NCI-H774 (cell line): ENCODE measurements at regions not wholly inside any gene's neighbourhood (a gene's known extent, or its start where the extent isn't known, plus 50 kb on each side); places are given as distances from the start of the nearest gene placed in this dataset.

Experiments
- DNase-seq: peaks from one replicate; lab custom pipeline; 2025; lab: John Stamatoyannopoulos, UW

GRCh38 chr13:73210218-73210883 lies 151.5 kb downstream of the KLF5 start:
- DNase-seq = no peak

- DNase-seq = no peak
Measured at GRCh38 chr13:73204952-73205351, 146.1 kb downstream of the KLF5 start.

GRCh38 chr13:73201626-73202025 lies 142.8 kb downstream of the KLF5 start:
- no peak for DNase-seq

- no peak for DNase-seq
Measured at GRCh38 chr13:73198991-73199411, 140.2 kb downstream of the KLF5 start.

GRCh38 chr13:73195091-73195490 lies 136.3 kb downstream of the KLF5 start:
- DNase-seq = no peak

GRCh38 chr13:73194310-73194709 lies 135.5 kb downstream of the KLF5 start:
- no peak for DNase-seq

- no peak for DNase-seq
Measured at GRCh38 chr13:73193554-73193953, 134.7 kb downstream of the KLF5 start.

- DNase-seq = no peak
Measured at GRCh38 chr13:73190477-73190876, 131.7 kb downstream of the KLF5 start.

- no peak for DNase-seq
Measured at GRCh38 chr13:73189776-73190175, 131.0 kb downstream of the KLF5 start.

- no peak for DNase-seq
Measured at GRCh38 chr13:73189362-73189761, 130.6 kb downstream of the KLF5 start.

- no peak for DNase-seq
Measured at GRCh38 chr13:73187106-73187505, 128.3 kb downstream of the KLF5 start.

GRCh38 chr13:73179650-73180274 lies 121.0 kb downstream of the KLF5 start:
- DNase-seq = no peak

GRCh38 chr13:73177916-73178565 lies 119.2 kb downstream of the KLF5 start:
- no peak for DNase-seq

GRCh38 chr13:73177017-73177416 lies 118.2 kb downstream of the KLF5 start:
- no peak for DNase-seq

GRCh38 chr13:73174521-73175010 lies 115.8 kb downstream of the KLF5 start:
- DNase-seq = no peak

GRCh38 chr13:73173279-73173811 lies 114.5 kb downstream of the KLF5 start:
- no peak for DNase-seq

GRCh38 chr13:73171926-73172325 lies 113.1 kb downstream of the KLF5 start:
- DNase-seq = no peak

- DNase-seq = no peak
Measured at GRCh38 chr13:73171271-73171682, 112.5 kb downstream of the KLF5 start.

- no peak for DNase-seq
Measured at GRCh38 chr13:73169971-73170370, 111.2 kb downstream of the KLF5 start.

GRCh38 chr13:73168953-73169401 lies 110.2 kb downstream of the KLF5 start:
- DNase-seq = no peak

GRCh38 chr13:73168226-73168952 lies 109.6 kb downstream of the KLF5 start:
- no peak for DNase-seq
